SW480 (cell line): ENCODE measurements at regions not wholly inside any gene's neighbourhood (a gene's known extent, or its start where the extent isn't known, plus 50 kb on each side); places are given as distances from the start of the nearest gene placed in this dataset.
"Not testable (repeated sequence)": the region's sequence is repeated elsewhere in the genome, so short reads cannot be mapped to it uniquely, and the experiment has no call there.

Source experiments
- DNase-seq: peaks from one replicate; pipeline ENCODE4 v3.0.0-alpha.2; 2016; ENCODE audit warnings: low spot score

DNA sequence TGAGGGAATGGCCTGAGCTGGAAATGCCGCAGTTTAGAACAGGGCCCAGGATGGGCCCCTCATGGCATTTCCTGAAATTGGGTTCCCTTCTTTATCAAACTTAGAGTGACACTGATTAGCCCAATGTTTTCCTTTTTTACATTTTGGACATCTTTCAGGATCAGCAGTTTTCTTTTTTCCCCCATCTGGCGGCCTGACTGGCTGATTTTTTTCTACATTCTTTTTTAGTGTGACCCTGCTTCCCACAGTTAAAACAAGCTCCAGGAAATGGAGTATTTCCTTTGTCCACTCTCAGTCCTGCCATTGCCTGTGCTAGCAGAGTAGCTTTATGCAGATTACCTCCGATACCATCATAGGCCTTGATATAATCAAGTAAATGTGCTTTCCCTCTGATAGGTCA, 185.8 kb upstream of the IGF1 start:
- DNase-seq, result not testable (repeated sequence)

DNA sequence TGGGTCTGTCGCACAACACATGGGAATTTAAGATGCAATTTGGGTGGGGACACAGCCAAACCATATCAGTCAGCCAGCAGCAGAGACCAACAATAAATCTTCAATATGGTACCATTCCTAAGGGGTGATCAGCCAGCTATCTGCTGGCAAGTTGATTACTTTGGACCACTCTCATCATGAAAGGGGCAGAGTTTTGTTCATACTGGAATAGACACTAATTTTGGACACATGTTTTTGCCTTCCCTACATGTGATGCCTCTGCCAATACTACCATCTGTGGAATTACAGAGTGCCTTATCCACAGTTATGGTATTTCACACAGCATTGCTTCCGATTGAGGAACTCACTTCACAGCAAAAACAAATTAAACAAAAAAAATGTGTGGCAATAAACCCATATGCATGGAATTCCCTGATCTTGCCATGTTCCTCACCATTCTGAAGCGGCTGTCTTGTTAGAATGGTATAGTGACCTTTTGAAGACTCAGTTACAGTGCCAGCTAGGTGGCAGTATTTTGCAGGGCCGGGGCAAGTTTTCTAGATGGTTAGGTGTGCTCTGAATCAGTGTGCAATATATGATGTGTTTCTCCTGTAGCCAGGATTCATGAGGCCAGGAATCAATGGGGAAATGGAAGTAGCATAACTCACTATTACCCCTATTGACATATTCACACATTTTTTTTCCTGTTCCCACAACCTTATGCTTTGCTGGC, 179.0 kb upstream of the IGF1 start:
- no peak for DNase-seq

GRCh38 chr12:102653406-102653805, 173.0 kb upstream of the IGF1 start:
- DNase-seq, result no peak

GRCh38 chr12:102652645-102653313, 172.4 kb upstream of the IGF1 start:
- DNase-seq, result no peak

GRCh38 chr12:102645968-102646367, 165.6 kb upstream of the IGF1 start:
- no peak for DNase-seq

GRCh38 chr12:102643879-102644575, 163.7 kb upstream of the IGF1 start:
- no peak for DNase-seq

GRCh38 chr12:102642199-102642598, 161.8 kb upstream of the IGF1 start:
- DNase-seq, result no peak

DNA sequence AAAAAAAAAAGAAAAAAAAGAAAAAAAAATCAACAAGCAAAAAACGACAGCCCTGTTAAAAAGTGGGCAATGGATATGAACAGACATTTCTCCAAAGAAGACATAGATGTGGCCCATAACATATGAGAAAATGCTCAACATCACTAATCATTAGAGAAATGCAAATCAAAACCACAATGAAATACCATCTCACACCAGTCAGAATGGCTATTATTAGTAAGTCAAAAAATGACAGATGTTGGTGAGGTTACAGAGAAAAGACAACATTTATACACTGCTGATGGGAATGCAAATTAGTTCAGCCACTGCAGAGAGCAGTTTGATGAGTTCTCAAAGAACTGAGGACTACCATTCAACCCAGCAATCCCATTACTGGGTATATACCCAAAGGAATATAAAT, 160.3 kb upstream of the IGF1 start:
- not testable (repeated sequence) for DNase-seq

GRCh38 chr12:102638777-102639176, 158.4 kb upstream of the IGF1 start:
- no peak for DNase-seq

DNA sequence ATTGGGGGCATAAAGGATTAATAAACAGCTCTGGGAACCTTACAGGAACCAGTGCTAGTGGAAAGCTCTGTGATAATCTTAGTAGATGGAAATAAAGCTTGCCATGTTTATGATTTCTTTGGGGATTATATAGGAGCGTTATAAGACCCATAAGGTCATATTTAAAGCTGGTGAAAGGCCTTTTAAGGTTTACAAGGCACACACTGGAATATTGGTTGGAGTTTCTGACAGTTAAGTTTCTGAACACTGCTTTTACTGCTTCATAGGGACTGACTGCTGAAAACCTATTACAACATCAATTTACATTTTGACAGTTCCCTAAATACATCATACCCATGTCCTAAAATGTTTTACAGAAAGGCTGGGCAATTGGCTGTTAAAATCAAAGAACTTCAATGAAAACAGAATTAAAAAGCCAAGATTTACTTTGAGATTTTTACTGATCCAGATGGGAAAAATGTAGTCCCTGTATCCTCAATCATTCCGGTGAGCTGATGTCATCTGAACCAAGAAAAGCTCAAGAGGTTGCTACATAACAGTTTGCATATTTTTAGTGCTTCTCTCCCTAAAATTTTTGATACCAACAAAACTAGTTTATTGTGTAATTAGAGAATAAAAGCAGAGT, 153.7 kb upstream of the IGF1 start:
- DNase-seq, result no peak

- DNase-seq, result peak; percentile 25
Observed at GRCh38 chr12:102631274-102631673, 150.9 kb upstream of the IGF1 start.

DNA sequence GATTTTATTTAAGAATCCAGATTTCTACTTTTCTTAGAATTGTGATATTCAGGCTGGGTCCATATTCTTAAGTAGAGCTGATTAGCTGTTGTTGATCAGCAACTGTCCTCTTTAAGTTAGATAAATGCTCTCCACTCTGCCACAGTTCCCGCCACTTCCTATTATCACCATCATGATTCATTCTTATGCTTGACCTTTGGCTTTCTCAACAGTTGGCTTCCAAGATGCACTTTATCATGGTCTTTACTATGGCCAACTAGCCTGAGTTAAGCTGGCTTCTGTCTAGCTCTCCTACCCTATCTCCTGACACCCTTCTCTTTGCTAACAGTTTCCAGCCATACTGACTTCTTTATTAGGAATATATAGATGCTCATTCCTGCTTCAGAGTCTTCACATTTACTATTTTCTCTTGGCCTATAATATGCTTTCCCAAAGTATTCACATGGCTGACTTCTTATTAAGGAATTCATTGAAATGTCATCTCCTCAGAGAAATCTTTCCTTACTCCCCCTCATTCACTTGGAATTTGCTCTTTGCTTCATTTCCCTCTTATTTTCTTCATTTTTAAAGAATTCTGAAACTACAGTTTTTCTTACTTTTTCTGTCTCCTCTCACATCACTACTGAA, 149.0 kb upstream of the IGF1 start:
- no peak for DNase-seq

DNA sequence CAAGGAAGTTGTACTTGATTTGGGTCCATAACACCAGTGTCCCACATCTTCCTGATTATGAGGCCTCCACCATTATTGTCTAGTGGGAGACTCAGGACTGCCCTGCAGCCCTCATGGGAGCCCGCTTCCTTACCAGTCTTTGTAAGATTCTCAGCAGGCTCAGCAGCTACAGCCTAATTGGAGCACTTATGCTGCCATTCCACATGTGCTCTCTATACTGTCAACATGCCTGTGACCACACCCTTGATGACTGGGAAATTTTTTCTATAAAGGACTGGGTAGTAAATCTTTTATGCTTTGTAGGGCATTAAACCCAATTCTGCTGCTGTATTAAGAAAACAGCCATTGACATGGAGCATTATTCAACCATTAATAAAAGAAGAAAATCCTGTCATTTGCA, 145.5 kb upstream of the IGF1 start:
- no peak for DNase-seq

DNA sequence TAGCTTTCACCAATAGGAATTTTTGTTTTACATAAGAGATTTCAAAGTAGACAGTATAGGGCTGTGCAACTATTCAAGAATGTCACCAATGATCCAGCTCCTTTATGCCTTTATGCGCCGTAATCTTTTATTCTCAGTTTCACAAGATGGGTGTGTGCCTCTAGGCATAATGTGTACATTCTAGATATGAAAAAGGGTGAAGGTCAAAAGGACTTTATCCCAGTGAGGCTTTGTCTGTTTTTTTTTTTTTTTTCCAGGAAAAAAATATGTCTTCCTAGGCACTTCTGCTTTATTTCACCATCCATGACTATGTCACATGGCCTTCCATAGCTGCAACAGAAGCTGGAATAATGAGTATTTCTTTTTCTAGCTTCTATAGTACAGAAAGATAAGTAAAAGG, 142.3 kb upstream of the IGF1 start:
- DNase-seq, result no peak

DNA sequence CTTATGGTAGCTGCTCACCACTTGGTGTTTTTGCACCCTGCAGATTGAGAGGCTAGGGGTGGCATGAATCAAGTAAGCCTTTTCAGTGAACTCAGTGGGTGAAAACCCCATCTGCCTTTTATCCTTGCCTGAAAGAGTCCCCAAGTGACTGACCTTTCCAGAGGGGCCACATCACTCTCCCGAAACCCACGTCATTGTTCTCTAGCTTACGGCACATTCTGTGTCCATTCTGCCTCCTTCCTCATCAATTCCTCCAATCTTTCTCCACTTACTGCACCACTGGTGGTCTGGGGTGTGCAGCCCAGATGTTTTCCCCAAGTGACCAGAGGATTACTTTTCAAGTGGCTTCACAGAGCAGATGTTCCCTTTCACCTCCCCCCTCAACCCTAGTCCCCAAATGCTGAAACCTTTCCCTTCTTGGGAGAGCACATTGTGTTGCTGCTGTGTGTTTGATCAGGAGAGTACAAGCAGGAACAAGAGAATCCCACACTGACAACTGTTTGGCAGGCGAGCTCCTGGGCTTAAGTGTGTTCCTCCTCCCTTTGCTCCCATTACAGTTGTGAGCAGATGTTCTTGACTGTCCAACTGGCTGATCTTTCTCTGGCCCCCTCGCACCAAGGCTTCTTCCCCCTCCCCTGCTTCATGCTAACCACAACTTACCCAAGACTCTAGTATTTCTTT, 138.0 kb upstream of the IGF1 start:
- no peak for DNase-seq

- no peak for DNase-seq
Observed at GRCh38 chr12:102616692-102617091, 136.3 kb upstream of the IGF1 start.

DNA sequence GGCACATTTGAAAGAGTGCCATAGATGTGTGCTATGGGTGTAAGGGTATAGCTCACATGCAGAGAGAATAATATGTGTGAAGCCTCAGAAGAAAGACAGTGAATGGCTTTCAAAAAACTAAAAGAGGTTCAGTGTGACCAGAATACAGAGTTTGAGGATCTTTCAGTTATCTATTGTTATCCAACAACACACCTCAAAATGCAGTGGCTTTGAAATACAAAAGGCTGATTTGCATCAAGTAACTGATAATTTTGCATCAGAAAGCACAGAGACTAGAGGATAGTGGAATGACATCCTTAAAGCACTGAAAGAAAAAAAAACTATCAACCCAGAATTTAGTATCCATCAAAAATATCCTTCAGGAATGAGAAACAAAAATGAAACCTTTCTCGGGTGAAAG, 131.6 kb upstream of the IGF1 start:
- no peak for DNase-seq

GRCh38 chr12:102609996-102610395, 129.6 kb upstream of the IGF1 start:
- DNase-seq, result no peak

- DNase-seq, result no peak
Observed at GRCh38 chr12:102603021-102603420, 122.7 kb upstream of the IGF1 start.

DNA sequence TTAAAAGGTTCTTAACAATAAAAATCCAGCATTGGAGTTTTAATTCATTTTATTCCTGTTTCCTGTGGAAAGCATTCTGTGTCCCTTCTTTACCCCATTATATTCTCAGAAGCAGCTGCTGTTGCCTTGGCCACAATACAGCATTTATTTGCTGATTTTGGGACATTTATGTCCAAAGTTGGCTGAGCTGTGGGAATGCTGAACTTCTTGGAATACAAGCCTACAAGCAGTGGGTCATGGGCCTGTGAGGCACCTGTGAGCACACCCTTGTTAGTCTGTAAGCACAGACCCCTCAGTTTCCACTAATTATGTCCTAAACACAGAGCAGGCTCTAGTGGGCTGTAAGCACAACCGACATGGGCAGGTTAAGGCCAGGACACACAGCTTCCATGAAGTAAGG, 122.2 kb upstream of the IGF1 start:
- DNase-seq, result no peak

GRCh38 chr12:102601621-102602020, 121.3 kb upstream of the IGF1 start:
- DNase-seq, result no peak

GRCh38 chr12:102596687-102597086, 116.3 kb upstream of the IGF1 start:
- DNase-seq, result no peak
